Keratinocyte (primary cell): ENCODE measurements at regions not wholly inside any gene's neighbourhood (a gene's known extent, or its start where the extent isn't known, plus 50 kb on each side); places are given as distances from the start of the nearest gene placed in this dataset.

Experiments
- EZH2 ChIP-seq: IDR thresholded peaks from one replicate; pipeline ENCODE4 v1.6.1; 2012; ENCODE audit warnings: inconsistent platforms, mild to moderate bottlenecking, low read length, moderate library complexity
- TF ChIP-seq, protein P1 (sequence below), 3 experiments: IDR thresholded peaks in 1 of 3; conservative IDR thresholded peaks in 1 of 3; optimal IDR thresholded peaks in 1 of 3; 2 replicates in 2 of 3; 3 replicates in 1 of 3; pipeline versions ENCODE3 to v1.5.1; 2011; ENCODE audit warnings: low read length in 3 of 3, mild to moderate bottlenecking in 3 of 3, moderate library complexity in 2 of 3, control low read depth in 1 of 3, inconsistent platforms in 1 of 3; ENCODE audit not compliant: insufficient read depth in 2 of 3; ENCODE audit errors: extremely low read depth in 1 of 3

DNA sequence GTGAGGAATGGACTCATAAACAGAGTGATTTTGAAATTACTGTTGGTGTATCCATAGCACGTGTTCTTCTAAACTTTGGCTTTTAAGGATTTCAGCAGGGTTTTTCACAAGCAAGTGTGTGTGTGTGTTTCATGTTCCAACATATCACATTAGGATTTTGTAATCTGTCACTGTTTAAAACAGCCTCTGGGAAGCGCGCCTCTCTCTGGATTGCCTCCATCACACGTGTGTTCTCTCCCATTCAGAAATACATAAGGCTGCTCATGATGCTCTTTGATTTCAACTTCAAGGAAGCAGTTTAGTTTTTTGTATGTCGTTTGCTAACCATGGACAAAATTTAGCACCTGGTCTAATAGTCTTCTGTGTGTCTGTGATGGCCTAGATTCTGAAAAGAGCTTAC lies 370.4 kb downstream of the MTX2 start:
- TF ChIP-seq, protein P1, sequence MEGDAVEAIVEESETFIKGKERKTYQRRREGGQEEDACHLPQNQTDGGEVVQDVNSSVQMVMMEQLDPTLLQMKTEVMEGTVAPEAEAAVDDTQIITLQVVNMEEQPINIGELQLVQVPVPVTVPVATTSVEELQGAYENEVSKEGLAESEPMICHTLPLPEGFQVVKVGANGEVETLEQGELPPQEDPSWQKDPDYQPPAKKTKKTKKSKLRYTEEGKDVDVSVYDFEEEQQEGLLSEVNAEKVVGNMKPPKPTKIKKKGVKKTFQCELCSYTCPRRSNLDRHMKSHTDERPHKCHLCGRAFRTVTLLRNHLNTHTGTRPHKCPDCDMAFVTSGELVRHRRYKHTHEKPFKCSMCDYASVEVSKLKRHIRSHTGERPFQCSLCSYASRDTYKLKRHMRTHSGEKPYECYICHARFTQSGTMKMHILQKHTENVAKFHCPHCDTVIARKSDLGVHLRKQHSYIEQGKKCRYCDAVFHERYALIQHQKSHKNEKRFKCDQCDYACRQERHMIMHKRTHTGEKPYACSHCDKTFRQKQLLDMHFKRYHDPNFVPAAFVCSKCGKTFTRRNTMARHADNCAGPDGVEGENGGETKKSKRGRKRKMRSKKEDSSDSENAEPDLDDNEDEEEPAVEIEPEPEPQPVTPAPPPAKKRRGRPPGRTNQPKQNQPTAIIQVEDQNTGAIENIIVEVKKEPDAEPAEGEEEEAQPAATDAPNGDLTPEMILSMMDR (optimal IDR thresholded peaks at IDR 0.05 in 1 of 3, IDR thresholded peaks at IDR 0.05 in 1 of 3, conservative IDR thresholded peaks at IDR 0.05 in 1 of 3; ENCODE audit: extremely low read depth in 1 of 3, insufficient read depth in 2 of 3, low read length in 3 of 3): no peak
- TF ChIP-seq EZH2: no peak
